Dedifferentiated amniotic fluid mesenchymal stem cell (primary cell): ENCODE measurements at regions not wholly inside any gene's neighbourhood (a gene's known extent, or its start where the extent isn't known, plus 50 kb on each side); places are given as distances from the start of the nearest gene placed in this dataset.

Experiments
- DNase-seq: peaks from one replicate; pipeline ENCODE4 v3.0.0-alpha.2; 2016; ENCODE audit errors: extremely low spot score

GRCh38 chr2:206212673-206213513 lies 53.2 kb downstream of the EEF1B2 start:
- peak; percentile 83 for DNase-seq

- no peak for DNase-seq
Measured at GRCh38 chr2:206213514-206213845, 53.8 kb downstream of the EEF1B2 start.

- DNase-seq: no peak
Measured at GRCh38 chr2:206217166-206217565, 57.3 kb upstream of the ZDBF2 start.

GRCh38 chr2:206217743-206218142 lies 56.7 kb upstream of the ZDBF2 start:
- DNase-seq: no peak

GRCh38 chr2:206218156-206218555 lies 56.3 kb upstream of the ZDBF2 start:
- no peak for DNase-seq

- no peak for DNase-seq
Measured at GRCh38 chr2:206218796-206219499, 55.5 kb upstream of the ZDBF2 start.

GRCh38 chr2:206219957-206220356 lies 54.5 kb upstream of the ZDBF2 start:
- DNase-seq: no peak

- no peak for DNase-seq
Measured at GRCh38 chr2:206220997-206221396, 53.5 kb upstream of the ZDBF2 start.
